OCI-M1 (cell line): ENCODE measurements at regions not wholly inside any gene's neighbourhood (a gene's known extent, or its start where the extent isn't known, plus 50 kb on each side); places are given as distances from the start of the nearest gene placed in this dataset.
"Not testable (repeated sequence)": the region's sequence is repeated elsewhere in the genome, so short reads cannot be mapped to it uniquely, and the experiment has no call there.

ENCODE experiments used
- DNase-seq: peaks from one replicate; lab custom pipeline; 2025; lab: John Stamatoyannopoulos, UW

- no peak for DNase-seq
These were observed 133.7 kb downstream of the ANXA2 start for GRCh38 chr15:60264088-60264487.

- DNase-seq = peak; percentile 52
These were observed 133.2 kb downstream of the ANXA2 start for GRCh38 chr15:60264566-60264965.

GRCh38 chr15:60265057-60265456 is 132.7 kb downstream of the ANXA2 start:
- no peak for DNase-seq

GRCh38 chr15:60272623-60273022 is 125.2 kb downstream of the ANXA2 start:
- no peak for DNase-seq

GRCh38 chr15:60275624-60276023 is 122.2 kb downstream of the ANXA2 start:
- DNase-seq = peak; percentile 5

GRCh38 chr15:60278879-60279278 is 118.9 kb downstream of the ANXA2 start:
- no peak for DNase-seq

- DNase-seq = no peak
These were observed 117.5 kb downstream of the ANXA2 start for GRCh38 chr15:60280259-60280658.

- DNase-seq = no peak
These were observed 113.8 kb downstream of the ANXA2 start for GRCh38 chr15:60283936-60284335.

GRCh38 chr15:60295901-60296300 is 101.9 kb downstream of the ANXA2 start:
- not testable (repeated sequence) for DNase-seq

- no peak for DNase-seq
These were observed 100.7 kb downstream of the ANXA2 start for GRCh38 chr15:60297047-60297446.
